PC-9 (cell line): ENCODE measurements at regions not wholly inside any gene's neighbourhood (a gene's known extent, or its start where the extent isn't known, plus 50 kb on each side); places are given as distances from the start of the nearest gene placed in this dataset.

Experiments
- CTCF ChIP-seq: fragments of 200-600 bp; sonication (generic); conservative IDR thresholded peaks from 2 replicates; pipeline ENCODE4 v1.6.1; 2017; ENCODE audit warnings: mixed run types, antibody characterized with exemption, mild to moderate bottlenecking, moderate library complexity
- EZH2 ChIP-seq: fragments of 200-600 bp; sonication (generic); IDR thresholded peaks from 2 replicates; pipeline ENCODE4 v1.8.0; 2017; ENCODE audit warnings: antibody characterized with exemption, low read depth

GRCh38 chr11:126123686-126124085, 61.0 kb upstream of the CDON start:
- TF ChIP-seq CTCF (no peak), EZH2 (no peak)
